ENCODE measurements at regions not wholly inside any gene's neighbourhood (a gene's known extent, or its start where the extent isn't known, plus 50 kb on each side); places are given as distances from the start of the nearest gene placed in this dataset.

GRCh38 chr9:1713841-1714240 lies 301.3 kb upstream of the SMARCA2 start:
- no peak for DNase-seq

- no peak for DNase-seq
Measured at GRCh38 chr9:1717882-1718281, 297.3 kb upstream of the SMARCA2 start.

- DNase-seq, result no peak
Measured at GRCh38 chr9:1718836-1719235, 296.3 kb upstream of the SMARCA2 start.

GRCh38 chr9:1721196-1721595 lies 294.0 kb upstream of the SMARCA2 start:
- no peak for DNase-seq

- DNase-seq, result no peak
Measured at GRCh38 chr9:1722404-1722803, 292.7 kb upstream of the SMARCA2 start.

- DNase-seq, result no peak
Measured at GRCh38 chr9:1723522-1724015, 291.6 kb upstream of the SMARCA2 start.

- DNase-seq, result no peak
Measured at GRCh38 chr9:1726993-1727759, 288.0 kb upstream of the SMARCA2 start.

- no peak for DNase-seq
Measured at GRCh38 chr9:1729631-1730030, 285.5 kb upstream of the SMARCA2 start.

GRCh38 chr9:1732670-1733069 lies 282.5 kb upstream of the SMARCA2 start:
- DNase-seq, result no peak

GRCh38 chr9:1738511-1739100 lies 276.5 kb upstream of the SMARCA2 start:
- no peak for DNase-seq

- no peak for DNase-seq
Measured at GRCh38 chr9:1743121-1743960, 271.8 kb upstream of the SMARCA2 start.

- no peak for DNase-seq
Measured at GRCh38 chr9:1745980-1746379, 269.2 kb upstream of the SMARCA2 start.

GRCh38 chr9:1747417-1747967 lies 267.7 kb upstream of the SMARCA2 start:
- no peak for DNase-seq

GRCh38 chr9:1748407-1748806 lies 266.7 kb upstream of the SMARCA2 start:
- no peak for DNase-seq

- DNase-seq, result no peak
Measured at GRCh38 chr9:1757186-1757585, 258.0 kb upstream of the SMARCA2 start.

GRCh38 chr9:1759009-1759408 lies 256.1 kb upstream of the SMARCA2 start:
- DNase-seq, result no peak

GRCh38 chr9:1759771-1760300 lies 255.3 kb upstream of the SMARCA2 start:
- no peak for DNase-seq

GRCh38 chr9:1761807-1762206 lies 253.3 kb upstream of the SMARCA2 start:
- no peak for DNase-seq

GRCh38 chr9:1766042-1766441 lies 249.1 kb upstream of the SMARCA2 start:
- no peak for DNase-seq

GRCh38 chr9:1768561-1768960 lies 246.6 kb upstream of the SMARCA2 start:
- DNase-seq, result no peak

- DNase-seq, result no peak
Measured at GRCh38 chr9:1771094-1771789, 243.9 kb upstream of the SMARCA2 start.

GRCh38 chr9:1775230-1775629 lies 239.9 kb upstream of the SMARCA2 start:
- DNase-seq, result no peak
